ENCODE measurements at regions not wholly inside any gene's neighbourhood (a gene's known extent, or its start where the extent isn't known, plus 50 kb on each side); places are given as distances from the start of the nearest gene placed in this dataset.
"Not testable (repeated sequence)": the region's sequence is repeated elsewhere in the genome, so short reads cannot be mapped to it uniquely, and the experiment has no call there.

- TF ChIP-seq, protein P1, sequence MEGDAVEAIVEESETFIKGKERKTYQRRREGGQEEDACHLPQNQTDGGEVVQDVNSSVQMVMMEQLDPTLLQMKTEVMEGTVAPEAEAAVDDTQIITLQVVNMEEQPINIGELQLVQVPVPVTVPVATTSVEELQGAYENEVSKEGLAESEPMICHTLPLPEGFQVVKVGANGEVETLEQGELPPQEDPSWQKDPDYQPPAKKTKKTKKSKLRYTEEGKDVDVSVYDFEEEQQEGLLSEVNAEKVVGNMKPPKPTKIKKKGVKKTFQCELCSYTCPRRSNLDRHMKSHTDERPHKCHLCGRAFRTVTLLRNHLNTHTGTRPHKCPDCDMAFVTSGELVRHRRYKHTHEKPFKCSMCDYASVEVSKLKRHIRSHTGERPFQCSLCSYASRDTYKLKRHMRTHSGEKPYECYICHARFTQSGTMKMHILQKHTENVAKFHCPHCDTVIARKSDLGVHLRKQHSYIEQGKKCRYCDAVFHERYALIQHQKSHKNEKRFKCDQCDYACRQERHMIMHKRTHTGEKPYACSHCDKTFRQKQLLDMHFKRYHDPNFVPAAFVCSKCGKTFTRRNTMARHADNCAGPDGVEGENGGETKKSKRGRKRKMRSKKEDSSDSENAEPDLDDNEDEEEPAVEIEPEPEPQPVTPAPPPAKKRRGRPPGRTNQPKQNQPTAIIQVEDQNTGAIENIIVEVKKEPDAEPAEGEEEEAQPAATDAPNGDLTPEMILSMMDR (IDR thresholded peaks at IDR 0.05), result not testable (repeated sequence)
- TF ChIP-seq POLR2A (IDR thresholded peaks at IDR 0.05), result not testable (repeated sequence)
Observed at GRCh38 chr6:120432840-120433239, 901.4 kb downstream of the TBC1D32 start.

All from body of pancreas (tissue), 4 donors.